GM12878 (cell line): ENCODE measurements at regions not wholly inside any gene's neighbourhood (a gene's known extent, or its start where the extent isn't known, plus 50 kb on each side); places are given as distances from the start of the nearest gene placed in this dataset.

Experiments
- ASH2L ChIP-seq: fragments of 300-600, 200-600 bp; sonication (generic); IDR thresholded peaks from 2 replicates; pipeline ENCODE4 v1.6.1; 2017; ENCODE audit warnings: low read depth, mild to moderate bottlenecking, borderline replicate concordance
- CBFB ChIP-seq: IDR thresholded peaks from 2 replicates; pipeline ENCODE4 v1.6.1; 2016; ENCODE audit warnings: antibody characterized with exemption, low read depth
- CEBPZ ChIP-seq: fragments of 150-350 bp; IDR thresholded peaks from 2 replicates; pipeline ENCODE4 v1.6.1; 2016; ENCODE audit warnings: low read depth, low read length
- CREB1 ChIP-seq: IDR thresholded peaks from 2 replicates; pipeline ENCODE4 v1.6.1; 2012; ENCODE audit warnings: low read depth, mild to moderate bottlenecking, inconsistent platforms
- ELK1 ChIP-seq: IDR thresholded peaks from 2 replicates; pipeline ENCODE4 v1.6.1; 2012; ENCODE audit warnings: low read depth, low read length, improper control_type of control experiment
- PAX8 ChIP-seq: fragments of 450-650 bp; IDR thresholded peaks from 2 replicates; pipeline ENCODE4 v1.6.1; 2017; ENCODE audit warnings: mild to moderate bottlenecking, moderate library complexity
- POLR2AphosphoS5 ChIP-seq: IDR thresholded peaks from 2 replicates; pipeline ENCODE4 v1.6.1; 2011; ENCODE audit warnings: mild to moderate bottlenecking, low read length, inconsistent platforms
- TARDBP ChIP-seq: IDR thresholded peaks from 2 replicates; pipeline ENCODE4 v1.6.1; 2016; ENCODE audit warnings: borderline replicate concordance
- TCF12 ChIP-seq: IDR thresholded peaks from 2 replicates; pipeline ENCODE4 v1.6.1; 2011; ENCODE audit warnings: low read depth, mild to moderate bottlenecking, low read length
- ZNF217 ChIP-seq: fragments of 450-650 bp; IDR thresholded peaks from 2 replicates; pipeline ENCODE4 v1.6.1; 2017; ENCODE audit warnings: antibody characterized with exemption, mild to moderate bottlenecking
- ZNF622 ChIP-seq: fragments of 450-650 bp; IDR thresholded peaks from 2 replicates; pipeline ENCODE4 v1.6.1; 2017; ENCODE audit warnings: mild to moderate bottlenecking, inconsistent platforms

GRCh38 chr14:38073641-38074040 is 134.1 kb upstream of the SSTR1 start (continued):
- TF ChIP-seq ELK1 (no peak), CBFB (no peak), TARDBP (no peak), ZNF622 (no peak), PAX8 (no peak), ZNF217 (no peak), ASH2L (no peak), CREB1 (no peak), TCF12 (no peak), CEBPZ (no peak), POLR2AphosphoS5 (no peak)
